ENCODE measurements at regions not wholly inside any gene's neighbourhood (a gene's known extent, or its start where the extent isn't known, plus 50 kb on each side); places are given as distances from the start of the nearest gene placed in this dataset.

- TF ChIP-seq POLR2A (IDR thresholded peaks at IDR 0.05; ENCODE audit: low read length) = no peak
- no peak for TF ChIP-seq CTCF (IDR thresholded peaks at IDR 0.05)
- no peak for TF ChIP-seq EP300 (IDR thresholded peaks at IDR 0.05)
- no peak for TF ChIP-seq KDM1A (IDR thresholded peaks at IDR 0.05; ENCODE audit: low read depth)
- TF ChIP-seq CEBPB (IDR thresholded peaks at IDR 0.05) = no peak
- TF ChIP-seq RNF2 (IDR thresholded peaks at IDR 0.05; ENCODE audit: borderline replicate concordance, low read depth) = no peak
- TF ChIP-seq MAZ (IDR thresholded peaks at IDR 0.05; ENCODE audit: borderline replicate concordance, low read depth, low read length) = no peak
- TF ChIP-seq JUN (IDR thresholded peaks at IDR 0.05) = no peak
Measured at GRCh38 chr15:60162251-60162967, 158.3 kb downstream of the FOXB1 start.

Data from A549 (cell line).